ENCODE measurements at regions not wholly inside any gene's neighbourhood (a gene's known extent, or its start where the extent isn't known, plus 50 kb on each side); places are given as distances from the start of the nearest gene placed in this dataset.

- Histone ChIP-seq H3K79me2 (ENCODE audit: insufficient read depth, low read length) (no peaks in the 10 kb centered on the region), H3K36me3 (ENCODE audit: insufficient read depth, low read length) (no peaks in the 10 kb centered on the region), H2AFZ (ENCODE audit: low read depth, low read length) (no peak overlapping the region), H3K4me1 (ENCODE audit: insufficient read depth, low read length) (no peaks in the 10 kb centered on the region), H4K20me1 (ENCODE audit: insufficient read depth, low read length) (no peaks in the 10 kb centered on the region), H3K27ac (ENCODE audit: low read length) (no peak overlapping the region), H3K27me3 (ENCODE audit: insufficient read depth, low read length, poor library complexity) (no peaks in the 10 kb centered on the region), H3K4me3 (ENCODE audit: low read depth in 1 of 2, low read length in 2 of 2) (no peak overlapping the region), H3K4me2 (ENCODE audit: insufficient read depth, low read length) (no peak overlapping the region), H3K9ac (ENCODE audit: low read depth, low read length) (no peak overlapping the region), H3K9me3 (ENCODE audit: insufficient read depth, low read length, severe bottlenecking) (no peaks in the 10 kb centered on the region)
- no peak for TF ChIP-seq CTCF (IDR thresholded peaks at IDR 0.05; ENCODE audit: borderline replicate concordance, extremely low read depth, low read length, poor library complexity, severe bottlenecking)
- no peak for TF ChIP-seq EZH2 (IDR thresholded peaks at IDR 0.05; ENCODE audit: borderline replicate concordance, low read depth, low read length, severe bottlenecking)
- DNase-seq (no peak), ATAC-seq (ENCODE audit: insufficient read depth, low read depth) (no peak)
These were observed 144.1 kb upstream of the SLC10A2 start for GRCh38 chr13:103210348-103210747.

GRCh38 chr13:103203735-103204330 is 137.6 kb upstream of the SLC10A2 start:
- no peaks in the 10 kb centered on the region for H3K36me3 ChIP-seq (ENCODE audit: insufficient read depth, low read length)
- H3K27ac ChIP-seq (ENCODE audit: low read length) = no peak overlapping the region
- DNase-seq (no peak), ATAC-seq (ENCODE audit: insufficient read depth, low read depth) (no peak)
- no peak overlapping the region for H3K4me2 ChIP-seq (ENCODE audit: insufficient read depth, low read length)
- no peak overlapping the region for H2AFZ ChIP-seq (ENCODE audit: low read depth, low read length)
- H3K79me2 ChIP-seq (ENCODE audit: insufficient read depth, low read length) = no peaks in the 10 kb centered on the region
- no peak overlapping the region for H3K9ac ChIP-seq (ENCODE audit: low read depth, low read length)
- no peaks in the 10 kb centered on the region for H3K4me1 ChIP-seq (ENCODE audit: insufficient read depth, low read length)
- no peak for TF ChIP-seq CTCF (IDR thresholded peaks at IDR 0.05; ENCODE audit: borderline replicate concordance, extremely low read depth, low read length, poor library complexity, severe bottlenecking)
- TF ChIP-seq EZH2 (IDR thresholded peaks at IDR 0.05; ENCODE audit: borderline replicate concordance, low read depth, low read length, severe bottlenecking) = no peak
- peaks cover 6% of the 10 kb centered on the region for H3K9me3 ChIP-seq (ENCODE audit: insufficient read depth, low read length, severe bottlenecking)
- H4K20me1 ChIP-seq (ENCODE audit: insufficient read depth, low read length) = no peaks in the 10 kb centered on the region
- H3K27me3 ChIP-seq (ENCODE audit: insufficient read depth, low read length, poor library complexity) = no peaks in the 10 kb centered on the region
- no peak overlapping the region for H3K4me3 ChIP-seq (ENCODE audit: low read depth in 1 of 2, low read length in 2 of 2)

GRCh38 chr13:103200118-103200885 is 134.1 kb upstream of the SLC10A2 start:
- no peaks in the 10 kb centered on the region for H4K20me1 ChIP-seq (ENCODE audit: insufficient read depth, low read length)
- H3K27me3 ChIP-seq (ENCODE audit: insufficient read depth, low read length, poor library complexity) = no peaks in the 10 kb centered on the region
- no peak for DNase-seq
- no peak overlapping the region for H3K4me3 ChIP-seq (ENCODE audit: low read depth in 1 of 2, low read length in 2 of 2)
- no peak for ATAC-seq (ENCODE audit: insufficient read depth, low read depth)
- H3K4me1 ChIP-seq (ENCODE audit: insufficient read depth, low read length) = no peaks in the 10 kb centered on the region
- no peaks in the 10 kb centered on the region for H3K79me2 ChIP-seq (ENCODE audit: insufficient read depth, low read length)
- no peak overlapping the region for H3K27ac ChIP-seq (ENCODE audit: low read length)
- H3K9me3 ChIP-seq (ENCODE audit: insufficient read depth, low read length, severe bottlenecking) = peaks cover 6% of the 10 kb centered on the region
- no peaks in the 10 kb centered on the region for H3K36me3 ChIP-seq (ENCODE audit: insufficient read depth, low read length)
- H2AFZ ChIP-seq (ENCODE audit: low read depth, low read length) = no peak overlapping the region
- H3K9ac ChIP-seq (ENCODE audit: low read depth, low read length) = no peak overlapping the region
- H3K4me2 ChIP-seq (ENCODE audit: insufficient read depth, low read length) = no peak overlapping the region
- TF ChIP-seq EZH2 (IDR thresholded peaks at IDR 0.05; ENCODE audit: borderline replicate concordance, low read depth, low read length, severe bottlenecking) = no peak
- TF ChIP-seq CTCF (IDR thresholded peaks at IDR 0.05; ENCODE audit: borderline replicate concordance, extremely low read depth, low read length, poor library complexity, severe bottlenecking) = no peak
